H1 (cell line): ENCODE measurements at regions not wholly inside any gene's neighbourhood (a gene's known extent, or its start where the extent isn't known, plus 50 kb on each side); places are given as distances from the start of the nearest gene placed in this dataset.

Source experiments
- CTCF ChIA-PET: fragments of 300-600 bp; sonication (Branson Sonifier 250); formaldehyde crosslinking; loops from one replicate; lab custom pipeline; 2021; ENCODE audit not compliant: partially characterized antibody; lab: Charles Lee
- POLR2A ChIA-PET: fragments of 300-600 bp; sonication (Branson Sonifier 250); formaldehyde crosslinking; loops from one replicate; lab custom pipeline; 2021; ENCODE audit warnings: inconsistent platforms; ENCODE audit not compliant: partially characterized antibody; lab: Charles Lee
- DNase-seq, 2 experiments: peaks; one replicate each; pipeline versions ENCODE4 v3.0.0 to v3.0.0-alpha.2; 2010 to 2022; ENCODE audit warnings: low spot score in 2 of 2, low read depth in 1 of 2, mixed read lengths in 1 of 2
- FAIRE-seq: peaks from 2 replicates; lab custom pipeline; 2011; peaks lifted over from hg19 to GRCh38; lab: Jason Lieb, UNC
- H2AFZ ChIP-seq: 2 replicates; pipeline ENCODE4 v1.8.1; 2012; ENCODE audit warnings: low read length, inconsistent platforms
- H2AK5ac ChIP-seq: 2 replicates; pipeline ENCODE4 v1.6.1; 2013; ENCODE audit warnings: low read depth, low read length
- H2BK120ac ChIP-seq: replicated peaks from 2 replicates; pipeline ENCODE3; 2013; ENCODE audit warnings: low read depth, low read length, inconsistent platforms
- H2BK12ac ChIP-seq: 2 replicates; pipeline ENCODE4 v1.6.1; 2013; ENCODE audit warnings: low read depth, low read length
- H2BK15ac ChIP-seq: 2 replicates; pipeline ENCODE4 v1.6.1; 2013; ENCODE audit warnings: low read length
- H2BK20ac ChIP-seq: 2 replicates; pipeline ENCODE4 v1.6.1; 2013; ENCODE audit warnings: low read length
- H2BK5ac ChIP-seq: 2 replicates; pipeline ENCODE4 v1.6.1; 2013; ENCODE audit warnings: low read depth, low read length
- H3K14ac ChIP-seq: 2 replicates; pipeline ENCODE4 v1.6.1; 2013; ENCODE audit warnings: inconsistent platforms; ENCODE audit not compliant: insufficient read length
- H3K18ac ChIP-seq: 2 replicates; pipeline ENCODE4 v1.6.1; 2013; ENCODE audit warnings: low read length; ENCODE audit errors: extremely low read depth
- H3K23ac ChIP-seq: 2 replicates; pipeline ENCODE4 v1.6.1; 2013; ENCODE audit warnings: inconsistent platforms; ENCODE audit not compliant: insufficient read length
- H3K23me2 ChIP-seq: 2 replicates; pipeline ENCODE4 v1.6.1; 2013; ENCODE audit warnings: low read depth, low read length
- H3K27ac ChIP-seq: 2 replicates; pipeline ENCODE4 v1.6.1; 2011; ENCODE audit warnings: low read depth, low read length, inconsistent platforms
- H3K27me3 ChIP-seq, 4 experiments: replicated peaks in 1 of 4; 1 replicate in 1 of 4; 2 replicates in 3 of 4; pipeline versions ENCODE4 v1.6.1 to v1.8.1; 2011 to 2013; ENCODE audit warnings: low read length in 3 of 4, mild to moderate bottlenecking in 3 of 4, inconsistent platforms in 2 of 4, mixed read lengths in 2 of 4, moderate library complexity in 1 of 4; ENCODE audit not compliant: control insufficient read depth in 3 of 4, insufficient read depth in 3 of 4; ENCODE audit errors: extremely low read depth in 1 of 4
- H3K36me3 ChIP-seq, 4 experiments: 2 replicates each; pipeline versions ENCODE4 v1.6.1 to v1.8.1; 2011 to 2013; ENCODE audit warnings: mild to moderate bottlenecking in 4 of 4, low read length in 3 of 4, moderate library complexity in 2 of 4, control low read depth in 1 of 4, inconsistent platforms in 1 of 4; ENCODE audit not compliant: insufficient read depth in 4 of 4, control insufficient read depth in 2 of 4
- H3K4ac ChIP-seq: replicated peaks from 2 replicates; pipeline ENCODE3; 2013; ENCODE audit warnings: low read length, low read depth, mixed read lengths, inconsistent platforms; ENCODE audit not compliant: insufficient read length
- H3K4me1 ChIP-seq, 4 experiments: replicated peaks in 1 of 4; 1 replicate in 1 of 4; 2 replicates in 3 of 4; pipeline versions ENCODE4 v1.6.1 to v1.8.1; 2011 to 2013; ENCODE audit warnings: low read length in 3 of 4, inconsistent platforms in 2 of 4, mixed read lengths in 1 of 4; ENCODE audit not compliant: insufficient read depth in 4 of 4, control insufficient read depth in 3 of 4
- H3K4me2 ChIP-seq, 2 experiments: 2 replicates each; pipeline versions ENCODE4 v1.6.1 to v1.8.1; 2011 to 2013; ENCODE audit warnings: low read depth in 2 of 2, low read length in 2 of 2, control low read depth in 1 of 2, inconsistent platforms in 1 of 2, mild to moderate bottlenecking in 1 of 2; ENCODE audit not compliant: insufficient read depth in 1 of 2
- H3K4me3 ChIP-seq, 4 experiments: fragments of 200-600, 300-600 bp in 1 of 4; sonication (generic), shearing (Covaris generic), sonication (Bioruptor Twin) in 1 of 4; 2 replicates each; pipeline versions ENCODE4 v1.5.1 to v1.8.1; 2011 to 2016; ENCODE audit warnings: low read length in 4 of 4, low read depth in 3 of 4, control low read depth in 2 of 4, inconsistent platforms in 2 of 4, mild to moderate bottlenecking in 2 of 4, mixed read lengths in 1 of 4, moderate library complexity in 1 of 4; ENCODE audit not compliant: insufficient read depth in 2 of 4; ENCODE audit errors: extremely low read depth in 1 of 4
- H3K56ac ChIP-seq: replicated peaks from 2 replicates; pipeline ENCODE3; 2013; ENCODE audit warnings: low read depth, mild to moderate bottlenecking, mixed read lengths, low read length, inconsistent platforms; ENCODE audit not compliant: insufficient read length
- H3K79me1 ChIP-seq: 2 replicates; pipeline ENCODE4 v1.6.1; 2013; ENCODE audit warnings: low read depth, low read length, control low read depth
- H3K79me2 ChIP-seq, 2 experiments: 2 replicates each; pipeline versions ENCODE4 v1.6.1 to v1.8.1; 2012 to 2013; ENCODE audit warnings: low read length in 2 of 2, mild to moderate bottlenecking in 2 of 2, inconsistent platforms in 1 of 2; ENCODE audit not compliant: insufficient read depth in 2 of 2, control insufficient read depth in 1 of 2
- H3K9ac ChIP-seq, 4 experiments: replicated peaks in 1 of 4; 1 replicate in 1 of 4; 2 replicates in 3 of 4; pipeline versions ENCODE4 v1.6.1 to v1.8.1; 2011 to 2013; ENCODE audit warnings: low read depth in 3 of 4, low read length in 3 of 4, control low read depth in 2 of 4, mild to moderate bottlenecking in 2 of 4, moderate library complexity in 2 of 4, inconsistent platforms in 1 of 4; ENCODE audit errors: extremely low read depth in 1 of 4
- H3K9me3 ChIP-seq, 2 experiments: 2 replicates each; pipeline versions ENCODE4 v1.6.1 to v1.8.1; 2012 to 2013; ENCODE audit warnings: mild to moderate bottlenecking in 2 of 2, moderate library complexity in 2 of 2, control low read depth in 1 of 2, inconsistent platforms in 1 of 2, low read depth in 1 of 2, low read length in 1 of 2, mixed read lengths in 1 of 2; ENCODE audit not compliant: insufficient read depth in 2 of 2
- H4K20me1 ChIP-seq, 2 experiments: replicated peaks in 1 of 2; 2 replicates each; pipeline versions ENCODE3 to v1.8.1; 2011 to 2013; ENCODE audit warnings: inconsistent platforms in 2 of 2, low read length in 2 of 2, mild to moderate bottlenecking in 1 of 2; ENCODE audit not compliant: insufficient read depth in 2 of 2, control insufficient read depth in 1 of 2
- H4K5ac ChIP-seq: 2 replicates; pipeline ENCODE4 v1.6.1; 2013; ENCODE audit warnings: low read length, low read depth, mixed read lengths, inconsistent platforms; ENCODE audit not compliant: insufficient read length
- H4K8ac ChIP-seq: 2 replicates; pipeline ENCODE4 v1.8.0; 2013; ENCODE audit warnings: mild to moderate bottlenecking, moderate library complexity, low read length, inconsistent platforms; ENCODE audit not compliant: insufficient read depth; ENCODE audit errors: extremely low read depth
- H4K91ac ChIP-seq: replicated peaks from 2 replicates; pipeline ENCODE3; 2013; ENCODE audit warnings: low read length, mixed read lengths, inconsistent platforms; ENCODE audit not compliant: insufficient read length
- CEBPB ChIP-seq: IDR thresholded peaks from 2 replicates; pipeline ENCODE4 v1.6.1; 2012; ENCODE audit warnings: low read depth, low read length
- CHD1 ChIP-seq: IDR thresholded peaks from 2 replicates; pipeline ENCODE4 v1.6.1; 2012; ENCODE audit warnings: low read depth, low read length, improper control_type of control experiment
- CTBP2 ChIP-seq: IDR thresholded peaks from 2 replicates; pipeline ENCODE4 v1.7.0; 2011; ENCODE audit warnings: borderline replicate concordance, mild to moderate bottlenecking, moderate library complexity, mixed read lengths, low read length; ENCODE audit not compliant: insufficient read depth, insufficient read length
- EGR1 ChIP-seq: IDR thresholded peaks from 2 replicates; pipeline ENCODE4 v1.6.1; 2011; ENCODE audit warnings: low read depth, low read length, borderline replicate concordance
- EZH2 ChIP-seq: fragments of 200-600 bp; sonication (generic); IDR thresholded peaks from 2 replicates; pipeline ENCODE4 v1.7.1; 2012; ENCODE audit warnings: low read depth, mild to moderate bottlenecking, moderate library complexity, low read length, inconsistent platforms; ENCODE audit not compliant: severe bottlenecking
- KDM4A ChIP-seq: IDR thresholded peaks from one replicate; pipeline ENCODE4 v1.7.1; 2012; ENCODE audit warnings: low read depth, mild to moderate bottlenecking, moderate library complexity, low read length, inconsistent platforms; ENCODE audit not compliant: severe bottlenecking
- MAFK ChIP-seq: IDR thresholded peaks from 2 replicates; pipeline ENCODE4 v1.6.1; 2012; ENCODE audit warnings: low read depth, mild to moderate bottlenecking, improper control_type of control experiment, low read length
- RAD21 ChIP-seq, 2 experiments: IDR thresholded peaks in 1 of 2; conservative IDR thresholded peaks in 1 of 2; 2 replicates each; pipeline ENCODE4 v1.6.1; 2011; ENCODE audit warnings: low read depth in 2 of 2, low read length in 2 of 2, improper control_type of control experiment in 1 of 2, inconsistent platforms in 1 of 2, mild to moderate bottlenecking in 1 of 2, moderate library complexity in 1 of 2
- RNF2 ChIP-seq: fragments of 200-900, 300-1000 bp; sonication (generic); IDR thresholded peaks from 2 replicates; pipeline ENCODE4 v1.7.1; 2016; ENCODE audit warnings: borderline replicate concordance, low read depth, mild to moderate bottlenecking, antibody characterized with exemption, low read length; ENCODE audit not compliant: poor library complexity, severe bottlenecking; ENCODE audit errors: missing control alignments
- SIRT6 ChIP-seq: IDR thresholded peaks from one replicate; pipeline ENCODE4 v1.7.1; 2012; ENCODE audit warnings: low read length, inconsistent platforms
- SP1 ChIP-seq: IDR thresholded peaks from 2 replicates; pipeline ENCODE4 v1.6.1; 2011; ENCODE audit warnings: low read depth, low read length
- SP4 ChIP-seq: IDR thresholded peaks from 2 replicates; pipeline ENCODE4 v1.6.1; 2012; ENCODE audit warnings: low read length, inconsistent platforms
- TEAD4 ChIP-seq: IDR thresholded peaks from 2 replicates; pipeline ENCODE4 v1.6.1; 2012; ENCODE audit warnings: low read depth, low read length, inconsistent platforms, mixed read lengths
- ZNF274 ChIP-seq: IDR thresholded peaks from 2 replicates; pipeline ENCODE4 v1.7.0; 2012; ENCODE audit warnings: low read length, borderline replicate concordance; ENCODE audit errors: extremely low read depth
- WGBS, 2 experiments: shearing (Covaris generic) in 1 of 2; methylation state at CpG; one replicate each; pipeline versions ENCODE4 v1.1.6 to v1.1.7; 2013 to 2015; ENCODE audit warnings: low lambda C conversion rate in 2 of 2, mixed read lengths in 2 of 2, inconsistent platforms in 1 of 2, low coverage in 1 of 2, missing lambda C conversion rate in 1 of 2; ENCODE audit not compliant: insufficient replicate concordance in 2 of 2, insufficient coverage in 1 of 2, insufficient read length in 1 of 2; ENCODE audit errors: extremely low coverage in 1 of 2, missing lambda C conversion rate in 1 of 2; 5-methylcytosine and 5-hydroxymethylcytosine counted together

DNA sequence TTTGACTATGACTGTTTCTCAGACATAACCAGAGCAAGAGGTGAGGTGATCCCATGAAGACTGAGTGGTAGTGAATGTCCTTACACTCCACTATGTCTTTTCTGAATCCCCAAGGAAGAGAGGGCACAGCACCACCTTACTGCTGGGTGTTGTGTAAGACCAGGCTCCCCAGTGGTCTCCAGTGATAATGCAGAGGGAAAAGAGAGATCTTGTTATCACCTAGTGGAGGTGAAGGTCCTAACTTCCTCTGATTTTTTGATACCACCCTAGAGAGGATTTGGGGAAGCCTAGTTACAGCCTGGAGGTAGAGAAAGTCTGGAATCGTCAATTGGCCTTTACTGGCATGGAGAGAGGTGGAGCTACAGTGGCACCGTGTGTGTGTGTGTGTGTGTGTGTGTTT, 288.0 kb upstream of the BCHE start:
- Histone ChIP-seq H3K79me1 (no peaks in the 10 kb centered on the region), H2BK120ac (no peak overlapping the region), H4K5ac (no peak overlapping the region), H3K4me1 (no peaks in the 10 kb centered on the region), H2BK12ac (no peak overlapping the region), H3K4ac (no peak overlapping the region), H2BK5ac (no peak overlapping the region), H4K8ac (no peak overlapping the region), H3K23ac (no peak overlapping the region), H3K9ac (no peak overlapping the region), H3K79me2 (no peaks in the 10 kb centered on the region), H3K36me3 (no peaks in the 10 kb centered on the region), H3K4me3 (no peak overlapping the region), H4K91ac (no peak overlapping the region), H3K56ac (no peak overlapping the region), H3K27me3 (no peaks in the 10 kb centered on the region), H2AFZ (0 out of 2 replicates have a peak overlapping the region, but pooled peaks have one; percentile 52), H3K14ac (no peak overlapping the region), H3K23me2 (no peaks in the 10 kb centered on the region), H4K20me1 (no peaks in the 10 kb centered on the region), H2AK5ac (no peak overlapping the region), H3K9me3 (no peaks in the 10 kb centered on the region), H3K4me2 (no peak overlapping the region), H2BK20ac (no peak overlapping the region), H3K27ac (no peak overlapping the region), H2BK15ac (no peak overlapping the region), H3K18ac (no peak overlapping the region)
- FAIRE-seq (no peak), DNase-seq (no peak)
- ChIA-PET CTCF (interaction anchor here (0.6 to 1.2 kb wide), 3 partner anchors 11 to 786 kb away, joined by 3 to 4 read pairs (median 3); no protein-coding TSS in a partner anchor), POLR2A (no interaction called here)
- 96% methylated on average over 2 of the region's 2 CpGs; no CpG with 5 or more reads in 1 of the 2 experiments for WGBS, 2 experiments
- no peak for TF ChIP-seq ZNF274
- no peak for TF ChIP-seq RNF2
- no peak for TF ChIP-seq MAFK
- TF ChIP-seq SP1 = no peak
- no peak for TF ChIP-seq CTBP2
- TF ChIP-seq RAD21 (IDR thresholded peaks at IDR 0.05 in 1 of 2, conservative IDR thresholded peaks at IDR 0.05 in 1 of 2; ENCODE audit: low read depth in 2 of 2, low read length in 2 of 2) = peak; percentile 9 to 23; a peak in 3 of 4 replicates
- TF ChIP-seq SIRT6 = no peak
- TF ChIP-seq TEAD4 = no peak
- no peak for TF ChIP-seq EZH2
- no peak for TF ChIP-seq EGR1
- TF ChIP-seq CHD1 = no peak
- no peak for TF ChIP-seq SP4
- peak; percentile 47; the same call in 1 of the 2 replicates for TF ChIP-seq CEBPB
- no peak for TF ChIP-seq KDM4A
